GM12878 (cell line): ENCODE measurements at regions not wholly inside any gene's neighbourhood (a gene's known extent, or its start where the extent isn't known, plus 50 kb on each side); places are given as distances from the start of the nearest gene placed in this dataset.

ENCODE experiments used
- ATAC-seq: fragments of 200-7000 bp; cut with Tn5 transposase; 3 replicates; pipeline ENCODE4 v1.9.1; 2020; ENCODE audit warnings: mild to moderate bottlenecking, moderate library complexity
- BruUV-seq: library from RNA; stranded (reverse); fragments of 400-500 nt; replicated peaks from 2 replicates; lab custom pipeline; 2021; lab: Mats Ljungman, UMichigan
- CTCF ChIA-PET: fragments of 300-600 bp; sonication (Branson Sonifier 250); formaldehyde crosslinking; extraction: SDS; loops from one replicate; lab custom pipeline; 2021; ENCODE audit warnings: inconsistent platforms; lab: Yijun Ruan, JAX
- POLR2A ChIA-PET: fragments of 350-600 bp; formaldehyde crosslinking; extraction: SDS; loops from one replicate; lab custom pipeline; 2021; ENCODE audit warnings: inconsistent platforms; lab: Charles Lee
- RAD21 ChIA-PET: fragments of 300-600 bp; sonication (Branson Sonifier 250); formaldehyde crosslinking; loops from one replicate; lab custom pipeline; 2023; ENCODE audit warnings: antibody characterized with exemption; ENCODE audit not compliant: unreplicated experiment; lab: Charles Lee
- SMC1A ChIA-PET: fragments of 300-600 bp; sonication (Branson Sonifier 250); formaldehyde crosslinking; loops from one replicate; lab custom pipeline; 2023; ENCODE audit not compliant: unreplicated experiment, uncharacterized antibody; lab: Charles Lee
- DNase-seq: peaks from one replicate; pipeline ENCODE4 v3.0.0-alpha.2; 2011; ENCODE audit warnings: low read depth, low spot score
- FAIRE-seq: peaks from 3 replicates; lab custom pipeline; 2011; peaks lifted over from hg19 to GRCh38; lab: Jason Lieb, UNC
- H2AFZ ChIP-seq: 2 replicates; pipeline ENCODE4 v1.6.0; 2011; ENCODE audit warnings: low read depth, low read length, control low read depth; ENCODE audit not compliant: control insufficient read depth
- H3K27ac ChIP-seq: 2 replicates; pipeline ENCODE4 v1.5.1; 2011; ENCODE audit warnings: control low read depth; ENCODE audit not compliant: control insufficient read depth, insufficient read depth
- H3K27me3 ChIP-seq, 2 experiments: replicated peaks in 1 of 2; 2 replicates each; pipeline versions ENCODE4 v1.6.0 to v1.6.1; 2011; ENCODE audit warnings: low read length in 1 of 2; ENCODE audit not compliant: control insufficient read depth in 2 of 2, insufficient read depth in 2 of 2
- H3K36me3 ChIP-seq, 2 experiments: 2 replicates each; pipeline ENCODE4 v1.5.1; 2011; ENCODE audit warnings: low read length in 1 of 2; ENCODE audit not compliant: control insufficient read depth in 2 of 2, insufficient read depth in 2 of 2
- H3K4me1 ChIP-seq: 2 replicates; pipeline ENCODE4 v1.6.1; 2011; ENCODE audit warnings: mild to moderate bottlenecking, low read length, moderate library complexity, mixed read lengths; ENCODE audit not compliant: control insufficient read depth, insufficient read depth
- H3K4me2 ChIP-seq: 2 replicates; pipeline ENCODE4 v1.6.0; 2011; ENCODE audit warnings: control low read depth; ENCODE audit not compliant: control insufficient read depth, insufficient read depth
- H3K4me3 ChIP-seq: fragments of 200-600 bp; sonication (generic); 2 replicates; pipeline ENCODE4 v1.5.1; 2016
- H3K79me2 ChIP-seq: 2 replicates; pipeline ENCODE4 v1.6.0; 2011; ENCODE audit warnings: low read length; ENCODE audit not compliant: control insufficient read depth, insufficient read depth
- H3K9ac ChIP-seq: 2 replicates; pipeline ENCODE4 v1.8.0; 2011; ENCODE audit warnings: low read length, control low read depth, mixed read lengths; ENCODE audit not compliant: control insufficient read depth, insufficient read depth
- H3K9me3 ChIP-seq: replicated peaks from 3 replicates; pipeline ENCODE4 v1.5.1; 2011; ENCODE audit warnings: mild to moderate bottlenecking, low read length; ENCODE audit not compliant: control insufficient read depth, insufficient read depth
- H4K20me1 ChIP-seq: 2 replicates; pipeline ENCODE4 v1.6.0; 2011; ENCODE audit not compliant: control insufficient read depth, insufficient read depth
- CHD1 ChIP-seq: IDR thresholded peaks from 2 replicates; pipeline ENCODE4 v1.6.1; 2012; ENCODE audit warnings: low read depth, low read length, improper control_type of control experiment
- CHD2 ChIP-seq: IDR thresholded peaks from 2 replicates; pipeline ENCODE4 v1.6.1; 2011; ENCODE audit warnings: low read depth, low read length, improper control_type of control experiment, borderline replicate concordance
- ESRRA ChIP-seq: IDR thresholded peaks from 2 replicates; pipeline ENCODE4 v1.6.1; 2012; ENCODE audit warnings: mild to moderate bottlenecking, low read length, improper control_type of control experiment
- KDM1A ChIP-seq: fragments of 200-600 bp; sonication (generic); IDR thresholded peaks from 2 replicates; pipeline ENCODE4 v1.6.1; 2016; ENCODE audit warnings: borderline replicate concordance
- LARP7 ChIP-seq: fragments of 450-650 bp; IDR thresholded peaks from 2 replicates; pipeline ENCODE4 v1.6.1; 2017; ENCODE audit warnings: mild to moderate bottlenecking
- SP1 ChIP-seq: IDR thresholded peaks from one replicate; pipeline ENCODE4 v1.6.1; 2011; ENCODE audit warnings: low read depth, low read length
- YY1 ChIP-seq: IDR thresholded peaks from 2 replicates; pipeline ENCODE4 v1.6.1; 2011; ENCODE audit warnings: low read depth, mild to moderate bottlenecking, low read length
- WGBS: methylation state at CpG from one replicate; pipeline ENCODE4 v1.1.6; 2016; ENCODE audit warnings: low lambda C conversion rate; ENCODE audit not compliant: insufficient replicate concordance, insufficient coverage; ENCODE audit errors: missing lambda C conversion rate; 5-methylcytosine and 5-hydroxymethylcytosine counted together
- in situ Hi-C: fragments of 300-500 bp; cut with MboI; formaldehyde crosslinking; loops from 9 replicates; pipeline ENCODE4 v1.14.3; 2018; ENCODE audit warnings: mixed read lengths
- intact Hi-C: fragments of 100-400 bp; cut with micrococcal nuclease; formaldehyde crosslinking; loops from one replicate; pipeline ENCODE4 v1.14.2; 2022; ENCODE audit not compliant: unreplicated experiment
- TF ChIP-seq, protein P1 (sequence below): fragments of 450-650 bp; IDR thresholded peaks from 2 replicates; pipeline ENCODE4 v1.6.1; 2017; ENCODE audit warnings: mild to moderate bottlenecking, low read depth, inconsistent platforms; ENCODE audit not compliant: poor library complexity, severe bottlenecking
- TF ChIP-seq, protein P2 (sequence below): IDR thresholded peaks from 2 replicates; pipeline ENCODE4 v1.6.1; 2011; ENCODE audit warnings: low read depth, low read length, improper control_type of control experiment, borderline replicate concordance

DNA sequence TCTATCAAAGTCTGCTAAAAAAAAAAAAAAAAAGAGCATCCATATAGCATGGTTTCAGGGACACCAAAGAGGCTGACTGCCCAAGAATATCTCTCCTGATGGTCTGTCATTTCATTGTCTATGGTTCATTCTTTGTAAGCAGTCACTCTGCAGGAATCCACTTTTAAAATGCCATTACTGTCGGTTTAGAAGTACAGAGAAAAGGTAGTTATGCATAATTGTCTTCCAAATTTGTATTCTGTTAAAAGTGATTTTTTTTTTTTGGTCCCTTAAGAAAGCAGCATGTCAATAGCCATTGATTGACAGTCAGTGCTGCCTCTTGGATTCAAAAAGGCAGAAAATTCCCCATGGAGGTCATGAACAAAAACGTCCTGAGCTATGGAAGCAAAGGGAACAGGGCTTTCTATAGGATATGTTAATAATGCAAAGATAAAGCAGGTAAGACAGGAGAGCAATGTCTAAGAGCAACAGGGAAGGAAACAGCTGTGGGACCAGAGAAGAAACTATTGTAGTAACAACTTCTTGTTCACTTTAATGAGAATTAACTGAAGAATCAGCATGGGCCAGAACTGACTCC, 245.8 kb downstream of the TMX3 start:
- in situ Hi-C loops, result no loop called here
- H3K36me3 ChIP-seq, result no peaks in the 10 kb centered on the region
- intact Hi-C loops, result no loop called here
- WGBS, result 0% methylated on average over 2 of the region's 2 CpGs
- no TSS peak for BruUV-seq
- TF ChIP-seq ESRRA, result no peak
- no peak for TF ChIP-seq CHD1
- TF ChIP-seq YY1, result no peak
- no peak for TF ChIP-seq CHD2
- TF ChIP-seq, protein P1, sequence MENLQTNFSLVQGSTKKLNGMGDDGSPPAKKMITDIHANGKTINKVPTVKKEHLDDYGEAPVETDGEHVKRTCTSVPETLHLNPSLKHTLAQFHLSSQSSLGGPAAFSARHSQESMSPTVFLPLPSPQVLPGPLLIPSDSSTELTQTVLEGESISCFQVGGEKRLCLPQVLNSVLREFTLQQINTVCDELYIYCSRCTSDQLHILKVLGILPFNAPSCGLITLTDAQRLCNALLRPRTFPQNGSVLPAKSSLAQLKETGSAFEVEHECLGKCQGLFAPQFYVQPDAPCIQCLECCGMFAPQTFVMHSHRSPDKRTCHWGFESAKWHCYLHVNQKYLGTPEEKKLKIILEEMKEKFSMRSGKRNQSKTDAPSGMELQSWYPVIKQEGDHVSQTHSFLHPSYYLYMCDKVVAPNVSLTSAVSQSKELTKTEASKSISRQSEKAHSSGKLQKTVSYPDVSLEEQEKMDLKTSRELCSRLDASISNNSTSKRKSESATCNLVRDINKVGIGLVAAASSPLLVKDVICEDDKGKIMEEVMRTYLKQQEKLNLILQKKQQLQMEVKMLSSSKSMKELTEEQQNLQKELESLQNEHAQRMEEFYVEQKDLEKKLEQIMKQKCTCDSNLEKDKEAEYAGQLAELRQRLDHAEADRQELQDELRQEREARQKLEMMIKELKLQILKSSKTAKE, result no peak
- TF ChIP-seq SP1, result no peak
- TF ChIP-seq, protein P2, sequence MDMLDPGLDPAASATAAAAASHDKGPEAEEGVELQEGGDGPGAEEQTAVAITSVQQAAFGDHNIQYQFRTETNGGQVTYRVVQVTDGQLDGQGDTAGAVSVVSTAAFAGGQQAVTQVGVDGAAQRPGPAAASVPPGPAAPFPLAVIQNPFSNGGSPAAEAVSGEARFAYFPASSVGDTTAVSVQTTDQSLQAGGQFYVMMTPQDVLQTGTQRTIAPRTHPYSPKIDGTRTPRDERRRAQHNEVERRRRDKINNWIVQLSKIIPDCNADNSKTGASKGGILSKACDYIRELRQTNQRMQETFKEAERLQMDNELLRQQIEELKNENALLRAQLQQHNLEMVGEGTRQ, result no peak
- TF ChIP-seq LARP7, result no peak
- no peak for TF ChIP-seq KDM1A
- RAD21 ChIA-PET, result no interaction called here
- SMC1A ChIA-PET, result no interaction called here
- no peak overlapping the region for H3K9ac ChIP-seq
- no peaks in the 10 kb centered on the region for H4K20me1 ChIP-seq
- no peak overlapping the region for H2AFZ ChIP-seq
- H3K79me2 ChIP-seq, result no peaks in the 10 kb centered on the region
- no peaks in the 10 kb centered on the region for H3K27me3 ChIP-seq
- no peaks in the 10 kb centered on the region for H3K9me3 ChIP-seq
- CTCF ChIA-PET, result no interaction called here
- H3K4me1 ChIP-seq, result no peaks in the 10 kb centered on the region
- no peak for ATAC-seq
- no peak for DNase-seq
- H3K27ac ChIP-seq, result no peak overlapping the region
- H3K4me3 ChIP-seq, result no peak overlapping the region
- FAIRE-seq, result no peak
- no peak overlapping the region for H3K4me2 ChIP-seq
- POLR2A ChIA-PET, result no interaction called here
